Femur (tissue), 1 donor: ENCODE measurements at regions not wholly inside any gene's neighbourhood (a gene's known extent, or its start where the extent isn't known, plus 50 kb on each side); places are given as distances from the start of the nearest gene placed in this dataset.

Experiments
- DNase-seq: peaks from one replicate; pipeline ENCODE4 v3.0.0-alpha.2; 2017

- DNase-seq: no peak
Observed at GRCh38 chr7:145644426-145645134, 472.0 kb upstream of the CNTNAP2 start.

DNA sequence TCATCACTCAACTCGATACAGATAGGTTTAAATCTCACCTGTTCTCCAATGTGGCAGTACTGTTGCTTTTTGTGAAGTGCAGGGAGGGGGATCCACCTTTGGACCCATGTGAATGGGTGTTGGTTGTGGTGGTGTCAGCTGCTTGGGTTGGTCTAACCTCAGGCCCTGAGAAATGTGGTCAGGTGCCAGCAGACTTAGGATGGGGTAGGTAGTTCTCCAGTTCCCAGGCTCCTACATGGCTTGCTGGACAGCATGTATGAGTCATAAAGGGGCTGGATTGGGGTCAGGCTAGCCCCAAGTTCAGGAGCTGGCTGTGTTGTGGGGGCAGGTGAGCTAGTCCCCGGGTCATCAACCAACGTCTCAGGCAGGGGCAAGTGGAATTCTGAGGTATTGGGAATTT lies 472.6 kb upstream of the CNTNAP2 start:
- no peak for DNase-seq

DNA sequence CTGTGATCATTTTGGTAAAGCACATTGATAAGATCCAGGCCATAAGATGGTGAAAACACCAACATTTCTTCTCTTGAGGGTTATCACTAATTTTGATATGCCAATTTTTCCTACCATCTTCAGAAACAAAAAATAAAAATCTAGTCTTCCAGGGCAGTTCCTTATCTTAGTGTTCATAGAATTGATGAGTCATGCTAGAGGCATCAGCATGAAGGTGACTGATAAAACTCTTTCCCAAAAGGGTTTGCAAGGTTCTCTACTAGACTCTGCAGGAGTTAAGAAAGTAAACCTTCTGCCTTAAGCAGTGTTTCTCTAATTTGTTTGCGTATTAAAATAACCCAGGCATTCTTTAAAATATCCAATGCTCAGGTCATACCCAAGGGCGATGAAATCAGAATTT lies 483.1 kb upstream of the CNTNAP2 start:
- DNase-seq: no peak

GRCh38 chr7:145624618-145625017 lies 492.0 kb upstream of the CNTNAP2 start:
- DNase-seq: no peak

- no peak for DNase-seq
Observed at GRCh38 chr7:145605963-145606362, 510.6 kb upstream of the CNTNAP2 start.

- no peak for DNase-seq
Observed at GRCh38 chr7:145599376-145599775, 517.2 kb upstream of the CNTNAP2 start.

- DNase-seq: no peak
Observed at GRCh38 chr7:145584401-145584800, 532.2 kb upstream of the CNTNAP2 start.

DNA sequence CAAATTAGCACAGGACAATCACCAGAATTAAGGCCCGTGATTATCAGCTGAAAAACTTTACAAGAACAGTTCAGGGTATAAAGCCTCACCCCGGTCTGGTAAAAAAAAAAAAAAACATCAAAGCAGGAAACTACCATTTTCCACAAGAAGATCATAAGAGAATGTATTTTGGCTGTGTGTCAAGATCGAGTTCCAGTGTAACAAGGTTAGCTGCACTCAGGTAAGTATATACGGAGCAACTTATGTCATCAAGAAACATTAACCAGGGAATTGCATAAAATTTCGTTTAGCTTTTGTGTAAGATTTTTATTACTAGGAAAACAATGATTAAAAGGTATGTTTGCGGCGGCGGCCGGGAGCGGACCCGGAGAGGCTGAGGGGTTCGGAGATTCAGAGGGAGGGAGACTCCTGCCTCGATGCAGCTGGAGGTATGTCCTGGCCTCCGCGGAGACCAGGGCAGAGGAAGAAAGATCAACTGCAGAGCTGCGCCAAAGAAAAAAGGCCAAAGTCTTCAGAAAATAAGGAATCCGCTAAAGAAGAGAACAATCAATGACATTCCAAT lies 533.8 kb upstream of the CNTNAP2 start:
- no peak for DNase-seq

DNA sequence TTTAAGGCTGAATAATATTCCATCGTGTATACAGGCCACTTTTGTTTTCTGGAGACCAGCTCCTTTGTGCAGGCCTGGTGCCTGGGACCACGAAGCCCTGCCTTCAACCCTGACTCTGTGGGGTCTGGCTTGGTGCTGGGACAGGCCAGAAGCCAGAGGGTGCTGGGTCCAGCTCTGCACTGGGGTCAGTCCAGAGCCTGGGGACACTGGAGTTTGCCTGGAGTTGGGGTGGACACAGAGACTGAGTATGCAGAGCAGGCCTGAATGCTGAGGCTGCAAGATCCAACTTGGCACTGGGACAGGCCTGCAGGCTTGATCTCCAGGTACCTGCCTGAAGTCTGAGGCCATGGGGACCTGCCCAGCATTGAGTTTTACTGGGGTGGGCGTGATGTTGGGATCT lies 558.8 kb upstream of the CNTNAP2 start:
- no peak for DNase-seq

GRCh38 chr7:145543242-145543641 lies 573.4 kb upstream of the CNTNAP2 start:
- DNase-seq: no peak

GRCh38 chr7:145539910-145540309 lies 576.7 kb upstream of the CNTNAP2 start:
- no peak for DNase-seq

DNA sequence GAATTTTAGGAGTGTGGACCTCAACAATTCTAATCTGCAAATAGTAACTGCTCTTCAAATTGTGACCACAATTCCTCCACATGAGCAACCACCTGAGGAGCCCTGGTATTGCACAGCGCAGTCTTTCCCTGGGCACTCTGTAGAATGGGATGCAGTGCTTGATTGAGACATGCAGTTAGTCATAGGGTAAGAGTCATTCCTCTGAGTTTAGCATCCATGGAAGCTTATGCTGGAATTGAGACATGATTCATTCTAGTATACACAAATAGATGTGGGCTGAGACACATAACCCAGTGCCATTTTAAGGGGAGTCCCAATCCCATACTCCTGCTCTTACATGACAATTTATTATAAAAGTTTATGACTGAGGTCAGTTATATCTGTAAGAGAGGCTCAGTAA lies 582.3 kb upstream of the CNTNAP2 start:
- DNase-seq: no peak

DNA sequence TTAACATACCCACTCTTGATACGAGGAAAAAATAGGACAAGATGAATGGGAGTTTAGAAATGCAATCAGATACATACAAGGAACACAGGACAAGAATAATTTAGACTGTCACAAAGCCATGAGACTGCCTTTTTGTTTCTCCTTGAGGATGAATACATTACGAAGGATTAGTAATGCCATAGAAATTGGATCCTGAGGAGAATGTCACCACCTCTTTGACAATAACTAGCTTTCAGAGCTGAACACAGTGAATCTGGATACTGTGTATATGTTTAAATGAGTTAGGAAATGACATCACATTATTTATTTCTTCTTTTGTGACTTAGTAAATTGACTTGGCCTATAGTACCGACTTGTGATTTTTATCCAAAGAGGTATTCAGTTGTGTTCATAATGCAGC lies 596.3 kb upstream of the CNTNAP2 start:
- no peak for DNase-seq

DNA sequence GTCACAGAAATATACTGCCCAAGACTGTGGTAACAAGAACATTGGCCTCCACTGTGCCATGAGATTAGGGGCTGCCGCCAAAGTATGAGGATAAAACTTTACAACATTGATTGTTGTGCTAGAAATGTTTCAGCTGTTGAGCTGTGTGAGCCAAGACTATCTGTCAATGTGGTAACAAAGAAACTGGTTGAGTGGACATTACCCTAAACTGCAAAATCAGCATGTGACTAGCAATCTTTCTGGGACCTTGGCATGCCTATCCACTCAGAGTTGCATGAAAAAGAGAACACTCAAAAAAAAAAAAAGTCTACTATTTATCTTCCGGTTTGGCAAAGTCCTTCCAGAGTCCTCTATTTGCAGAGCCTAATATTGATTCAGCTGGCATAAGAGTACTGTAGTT lies 605.6 kb upstream of the CNTNAP2 start:
- no peak for DNase-seq

GRCh38 chr7:145497911-145498525 lies 618.6 kb upstream of the CNTNAP2 start:
- DNase-seq: no peak

- no peak for DNase-seq
Observed at GRCh38 chr7:145490356-145490755, 626.2 kb upstream of the CNTNAP2 start.

- DNase-seq: no peak
Observed at GRCh38 chr7:145489609-145490008, 627.0 kb upstream of the CNTNAP2 start.

DNA sequence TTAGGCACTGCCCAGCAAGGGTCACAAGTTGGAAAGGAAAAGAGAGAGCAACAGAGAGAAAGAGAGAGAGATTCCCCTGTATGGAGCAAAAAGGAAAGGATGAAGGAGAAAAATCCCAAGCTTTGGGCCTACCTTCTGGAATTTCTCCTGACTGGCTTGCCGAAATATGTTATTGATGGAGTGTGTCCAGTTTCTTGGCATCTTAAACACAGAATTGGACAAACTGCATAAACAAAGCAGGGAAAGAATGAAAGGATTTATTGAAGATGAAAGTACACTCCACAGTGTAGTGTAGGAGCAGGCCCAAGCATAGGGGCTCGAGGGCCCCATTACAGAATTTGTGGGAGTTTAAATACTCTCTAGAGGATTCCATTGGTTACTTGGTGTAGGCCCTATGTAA lies 627.8 kb upstream of the CNTNAP2 start:
- DNase-seq: no peak

DNA sequence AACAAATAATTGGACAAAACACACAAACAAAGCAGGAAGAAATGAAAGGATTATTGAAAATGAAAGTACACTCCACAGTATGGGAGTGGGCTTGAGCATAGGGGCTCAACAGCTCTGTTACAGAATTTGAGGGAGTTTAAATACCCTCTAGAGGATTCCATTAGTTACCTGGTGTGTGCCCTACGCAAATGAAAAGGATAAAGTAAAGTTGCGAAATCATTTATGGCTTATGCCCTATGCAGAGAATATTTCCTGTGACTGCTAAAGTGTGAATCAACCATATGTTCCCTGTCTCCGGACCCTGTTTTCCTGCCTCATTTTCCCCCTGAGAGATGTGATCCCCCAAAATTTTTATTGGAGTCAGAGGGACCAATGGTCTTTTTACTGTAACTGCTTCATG lies 634.6 kb upstream of the CNTNAP2 start:
- no peak for DNase-seq

- peak; percentile 17 for DNase-seq
Observed at GRCh38 chr7:145478541-145478940, 638.1 kb upstream of the CNTNAP2 start.

GRCh38 chr7:145474009-145474686 lies 638.3 kb upstream of the TPK1 start:
- DNase-seq: no peak

- DNase-seq: no peak
Observed at GRCh38 chr7:145471883-145472282, 636.0 kb upstream of the TPK1 start.

- no peak for DNase-seq
Observed at GRCh38 chr7:145464287-145464686, 628.4 kb upstream of the TPK1 start.

GRCh38 chr7:145462463-145462862 lies 626.6 kb upstream of the TPK1 start:
- DNase-seq: no peak
